HepG2 (cell line): ENCODE measurements at regions not wholly inside any gene's neighbourhood (a gene's known extent, or its start where the extent isn't known, plus 50 kb on each side); places are given as distances from the start of the nearest gene placed in this dataset.

Experiments
- ATAC-seq: fragments of 200-7000 bp; cut with Tn5 transposase; 3 replicates; pipeline ENCODE4 v1.9.1; 2020; ENCODE audit warnings: mild to moderate bottlenecking, moderate library complexity
- BruUV-seq: library from RNA; stranded (reverse); fragments of 400-500 nt; replicated peaks from 2 replicates; lab custom pipeline; 2021; lab: Mats Ljungman, UMichigan
- CTCF ChIA-PET: fragments of 300-600 bp; formaldehyde crosslinking; extraction: SDS; loops from one replicate; lab custom pipeline; 2021; ENCODE audit warnings: low total read pairs, inconsistent platforms, low intra/inter-chr PET ratio; lab: Yijun Ruan, JAX
- POLR2A ChIA-PET: fragments of 350-600 bp; sonication (Branson Sonifier 250); formaldehyde crosslinking; loops from one replicate; lab custom pipeline; 2020; ENCODE audit warnings: antibody characterized with exemption, inconsistent platforms; lab: Yijun Ruan, JAX
- DNase-seq: peaks from one replicate; pipeline ENCODE4 v3.0.0-alpha.2; 2015; ENCODE audit warnings: low spot score
- FAIRE-seq: peaks from 3 replicates; lab custom pipeline; 2011; peaks lifted over from hg19 to GRCh38; lab: Jason Lieb, UNC
- H2AFZ ChIP-seq: one replicate; pipeline ENCODE4 v1.6.1; 2011; ENCODE audit warnings: low read length, inconsistent platforms
- H3K27ac ChIP-seq: fragments of 300-600 bp; 3 replicates; pipeline ENCODE4 v1.8.0; 2011; ENCODE audit warnings: mixed run types, mild to moderate bottlenecking, mixed read lengths, low read length, inconsistent platforms; ENCODE audit not compliant: insufficient read depth; ENCODE audit errors: extremely low read length
- H3K27me3 ChIP-seq, 2 experiments: fragments of 200-600 bp in 1 of 2; 2 replicates in 1 of 2; 3 replicates in 1 of 2; pipeline versions ENCODE4 v1.6.0 to v1.8.0; 2011; ENCODE audit warnings: low read length in 2 of 2, mild to moderate bottlenecking in 2 of 2, moderate library complexity in 2 of 2, inconsistent platforms in 1 of 2; ENCODE audit not compliant: insufficient read depth in 2 of 2, control insufficient read depth in 1 of 2
- H3K36me3 ChIP-seq, 2 experiments: fragments of 200-600 bp in 1 of 2; replicated peaks in 1 of 2; 2 replicates in 1 of 2; 3 replicates in 1 of 2; pipeline versions ENCODE4 v1.5.1 to v1.8.0; 2011; ENCODE audit warnings: low read length in 2 of 2, inconsistent platforms in 1 of 2; ENCODE audit not compliant: insufficient read depth in 2 of 2, control insufficient read depth in 1 of 2
- H3K4me1 ChIP-seq: 2 replicates; pipeline ENCODE4 v1.5.1; 2012; ENCODE audit warnings: low read length, inconsistent platforms; ENCODE audit not compliant: insufficient read depth
- H3K4me2 ChIP-seq: 2 replicates; pipeline ENCODE4 v1.6.0; 2011; ENCODE audit warnings: low read depth, low read length, inconsistent platforms
- H3K4me3 ChIP-seq, 3 experiments: fragments of 200-600 bp in 1 of 3; sonication (generic), shearing (Covaris generic) in 1 of 3; replicated peaks in 1 of 3; 2 replicates each; pipeline ENCODE4 v1.5.1; 2011 to 2016; ENCODE audit warnings: low read length in 3 of 3, inconsistent platforms in 2 of 3, low read depth in 2 of 3, mild to moderate bottlenecking in 2 of 3, control low read depth in 1 of 3, mixed read lengths in 1 of 3; ENCODE audit not compliant: insufficient read depth in 1 of 3
- H3K79me2 ChIP-seq: one replicate; pipeline ENCODE4 v1.6.1; 2011; ENCODE audit warnings: low read length, inconsistent platforms; ENCODE audit not compliant: insufficient read depth
- H3K9ac ChIP-seq: 2 replicates; pipeline ENCODE4 v1.6.0; 2011; ENCODE audit warnings: mild to moderate bottlenecking, low read depth, low read length, inconsistent platforms; ENCODE audit not compliant: insufficient read depth
- H3K9me3 ChIP-seq: 2 replicates; pipeline ENCODE4 v1.5.1; 2012; ENCODE audit warnings: mild to moderate bottlenecking, low read length
- H4K20me1 ChIP-seq: 2 replicates; pipeline ENCODE4 v1.6.0; 2011; ENCODE audit warnings: inconsistent platforms, mild to moderate bottlenecking, low read length, moderate library complexity; ENCODE audit not compliant: insufficient read depth
- ARID3A ChIP-seq: IDR thresholded peaks from 2 replicates; pipeline ENCODE4 v1.6.1; 2012; ENCODE audit warnings: low read depth, low read length, improper control_type of control experiment
- NFKBIZ ChIP-seq: IDR thresholded peaks from 2 replicates; pipeline ENCODE4 v1.6.1; 2018; ENCODE audit warnings: missing genetic modification reagents, missing compliant biosample characterization
- NR2F6 ChIP-seq, 2 experiments: IDR thresholded peaks; 2 replicates each; pipeline ENCODE4 v1.6.1; 2016; ENCODE audit warnings: antibody characterized with exemption in 1 of 2, mild to moderate bottlenecking in 1 of 2
- RAD21 ChIP-seq: fragments of 450-650 bp; formaldehyde crosslinking; IDR thresholded peaks from 2 replicates; pipeline ENCODE4 v1.5.0; 2020; ENCODE audit warnings: mild to moderate bottlenecking
- RARG ChIP-seq: sonication (generic); formaldehyde crosslinking; IDR thresholded peaks from 2 replicates; pipeline ENCODE4 v1.4.0; 2020; ENCODE audit warnings: low read depth, mild to moderate bottlenecking, missing genetic modification reagents
- RNF219 ChIP-seq: sonication (generic); formaldehyde crosslinking; IDR thresholded peaks from 2 replicates; pipeline ENCODE4 v1.5.0; 2020; ENCODE audit warnings: mild to moderate bottlenecking, missing genetic modification reagents
- TAF15 ChIP-seq: fragments of 200-400 bp; formaldehyde crosslinking; IDR thresholded peaks from one replicate; pipeline ENCODE4 v1.6.1; 2018; ENCODE audit warnings: mild to moderate bottlenecking, low read depth, low read length; ENCODE audit not compliant: poor library complexity, severe bottlenecking
- ZFX ChIP-seq: sonication (generic); formaldehyde crosslinking; IDR thresholded peaks from 2 replicates; pipeline ENCODE4 v1.4.0; 2020; ENCODE audit warnings: mild to moderate bottlenecking, low read depth, missing genetic modification reagents, moderate library complexity
- ZNF275 ChIP-seq: sonication (generic); formaldehyde crosslinking; IDR thresholded peaks from 2 replicates; pipeline ENCODE4 v1.8.0; 2022; ENCODE audit warnings: missing genetic modification reagents, mild to moderate bottlenecking, inconsistent platforms, borderline replicate concordance
- ZNF343 ChIP-seq: sonication (generic); formaldehyde crosslinking; IDR thresholded peaks from 2 replicates; pipeline ENCODE4 v1.4.0; 2020; ENCODE audit warnings: mild to moderate bottlenecking, missing genetic modification reagents
- ZNF451 ChIP-seq: sonication (generic); formaldehyde crosslinking; IDR thresholded peaks from 2 replicates; pipeline ENCODE4 v1.5.0; 2020; ENCODE audit warnings: mild to moderate bottlenecking, missing genetic modification reagents
- ZNF724P ChIP-seq: sonication (generic); formaldehyde crosslinking; IDR thresholded peaks from 2 replicates; pipeline ENCODE4 v1.8.0; 2022; ENCODE audit warnings: missing genetic modification reagents, borderline replicate concordance
- ZNF878 ChIP-seq: sonication (generic); formaldehyde crosslinking; IDR thresholded peaks from 2 replicates; pipeline ENCODE4 v1.8.1; 2023; ENCODE audit warnings: mild to moderate bottlenecking, missing genetic modification reagents, moderate library complexity
- ZZZ3 ChIP-seq: sonication (generic); formaldehyde crosslinking; IDR thresholded peaks from 2 replicates; pipeline ENCODE4 v1.4.0; 2020; ENCODE audit warnings: missing genetic modification reagents, mild to moderate bottlenecking, borderline replicate concordance
- WGBS: methylation state at CpG from one replicate; pipeline ENCODE4 v1.1.6; 2017; ENCODE audit warnings: low lambda C conversion rate; 5-methylcytosine and 5-hydroxymethylcytosine counted together
- in situ Hi-C: cut with HindIII; loops from 2 replicates; pipeline ENCODE4 v1.10.0; 2017; ENCODE audit warnings: low pct_unique_long_range_greater_than_20kb; ENCODE audit not compliant: extremely low pct_ligation_motif_present
- intact Hi-C: fragments of 100-400 bp; cut with micrococcal nuclease; formaldehyde crosslinking; loops from one replicate; pipeline ENCODE4 v1.10.0; 2022; ENCODE audit not compliant: unreplicated experiment

GRCh38 chr3:153269730-153270129 is 107.7 kb downstream of the RAP2B start:
- no peaks in the 10 kb centered on the region for H3K4me1 ChIP-seq
- POLR2A ChIA-PET = no interaction called here
- FAIRE-seq (no peak), DNase-seq (no peak), ATAC-seq (no peak)
- in situ Hi-C loops (no loop called here), intact Hi-C loops (loop anchor here (5.0 kb wide), 1 partner anchor 1238 kb away; no protein-coding TSS in a partner anchor)
- H3K4me2 ChIP-seq = no peak overlapping the region
- no peak overlapping the region for H3K27ac ChIP-seq
- no peaks in the 10 kb centered on the region for H4K20me1 ChIP-seq
- H3K36me3 ChIP-seq = no peaks in the 10 kb centered on the region
- CTCF ChIA-PET = no interaction called here
- no peak for TF ChIP-seq ZNF343 (CRISPR knock-in tag)
- TF ChIP-seq TAF15 = no peak
- no peak for TF ChIP-seq ZZZ3 (CRISPR knock-in tag)
- TF ChIP-seq ZFX (CRISPR knock-in tag) = no peak
- peak; percentile 20; the same call in 1 of the 2 replicates for TF ChIP-seq NR2F6 (IDR thresholded peaks at IDR 0.05)
- TF ChIP-seq NR2F6 (CRISPR knock-in tag; IDR thresholded peaks at IDR 0.05) = no peak
- no peak overlapping the region for H2AFZ ChIP-seq
- H3K4me3 ChIP-seq = no peak overlapping the region
- no peaks in the 10 kb centered on the region for H3K9me3 ChIP-seq
- no peaks in the 10 kb centered on the region for H3K79me2 ChIP-seq
- H3K9ac ChIP-seq = no peak overlapping the region
- 27% methylated on average over 4 of the region's 4 CpGs for WGBS
- H3K27me3 ChIP-seq = no peaks in the 10 kb centered on the region; a peak in 1 of 5 replicates
- BruUV-seq = no TSS peak

GRCh38 chr3:153273217-153273616 is 111.2 kb downstream of the RAP2B start:
- BruUV-seq = no TSS peak
- Histone ChIP-seq H3K4me2 (no peak overlapping the region), H3K27ac (no peak overlapping the region), H3K4me1 (no peaks in the 10 kb centered on the region), H2AFZ (no peak overlapping the region), H3K27me3 (no peaks in the 10 kb centered on the region; a peak in 2 of 5 replicates), H3K9ac (no peak overlapping the region), H4K20me1 (no peaks in the 10 kb centered on the region), H3K79me2 (no peaks in the 10 kb centered on the region), H3K4me3 (no peak overlapping the region), H3K36me3 (no peaks in the 10 kb centered on the region), H3K9me3 (no peaks in the 10 kb centered on the region)
- DNase-seq = no peak
- intact Hi-C loops (loop anchor here (5.0 kb wide), 1 partner anchor 1234 kb away; no protein-coding TSS in a partner anchor), in situ Hi-C loops (no loop called here)
- POLR2A ChIA-PET = no interaction called here
- FAIRE-seq = no peak
- 23% methylated on average over 2 of the region's 4 CpGs for WGBS
- CTCF ChIA-PET = no interaction called here
- ATAC-seq = no peak
- no peak for TF ChIP-seq RNF219 (CRISPR knock-in tag)
- TF ChIP-seq NFKBIZ (CRISPR knock-in tag) = no peak
- no peak for TF ChIP-seq RAD21 (CRISPR knock-in tag)
- TF ChIP-seq RARG (CRISPR knock-in tag) = no peak
- TF ChIP-seq ARID3A = no peak
- no peak for TF ChIP-seq ZNF878 (CRISPR knock-in tag)
- no peak for TF ChIP-seq ZNF275 (CRISPR knock-in tag)
- TF ChIP-seq ZNF724P (CRISPR knock-in tag) = no peak
- TF ChIP-seq ZNF451 (CRISPR knock-in tag) = no peak
